Left lung (tissue), 4 donors: ENCODE measurements at regions not wholly inside any gene's neighbourhood (a gene's known extent, or its start where the extent isn't known, plus 50 kb on each side); places are given as distances from the start of the nearest gene placed in this dataset.

ENCODE experiments used
- ATAC-seq: fragments of 200-7000 bp; cut with Tn5 transposase; one replicate; pipeline ENCODE4 v1.9.1; 2020; ENCODE audit warnings: moderate library complexity
- DNase-seq, 4 donors: peaks; one replicate each; pipeline ENCODE4 v3.0.0-alpha.2; 2013 to 2020
- H3K27ac ChIP-seq, 2 donors: fragments of 200-600 bp; sonication (generic) in 1 of 2; one replicate each; pipeline versions ENCODE4 v1.5.0 to v1.8.0; 2020 to 2021
- H3K27me3 ChIP-seq, 2 donors: fragments of 200-600 bp; sonication (generic) in 1 of 2; one replicate each; pipeline versions ENCODE4 v1.5.0 to v1.8.0; 2020 to 2021
- H3K36me3 ChIP-seq, 2 donors: fragments of 200-600 bp; sonication (generic) in 1 of 2; one replicate each; pipeline versions ENCODE4 v1.5.0 to v1.8.0; 2020 to 2021
- H3K4me1 ChIP-seq, 2 donors: fragments of 200-600 bp; one replicate each; pipeline ENCODE4 v1.8.0; 2021
- H3K4me3 ChIP-seq, 2 donors: fragments of 200-600 bp; sonication (generic) in 1 of 2; one replicate each; pipeline versions ENCODE4 v1.5.0 to v1.8.0; 2020 to 2021; ENCODE audit warnings: mild to moderate bottlenecking in 1 of 2
- H3K9me3 ChIP-seq, 2 donors: fragments of 200-600 bp; sonication (generic) in 1 of 2; one replicate each; pipeline versions ENCODE4 v1.5.0 to v1.8.0; 2020 to 2021
- CTCF ChIP-seq, 2 donors: fragments of 200-600 bp; sonication (generic) in 1 of 2; IDR thresholded peaks; one replicate each; pipeline versions ENCODE4 v1.5.0 to v1.8.0; 2021; ENCODE audit warnings: antibody characterized with exemption in 2 of 2
- intact Hi-C, 2 donors: fragments of 100-400 bp; cut with DNase I; formaldehyde crosslinking; loops; one replicate each; pipeline versions ENCODE4 v1.11.2 to v1.14.2; 2022
- donor health status: DM: no; HTN: yes; CAD: no.
- donor health status: DM: no; HTN: no; CAD: no.

- H3K27ac ChIP-seq: no peak overlapping the region
- no peaks in the 10 kb centered on the region for H3K36me3 ChIP-seq
- TF ChIP-seq CTCF (IDR thresholded peaks at IDR 0.05): peak; percentile 87 to 91
- peak; percentile 94 for ATAC-seq
- intact Hi-C loops: loop anchor here in 1 of 2 donors (10.0 kb wide), 1 partner anchor 108 kb away; no protein-coding TSS in a partner anchor
- no peaks in the 10 kb centered on the region for H3K9me3 ChIP-seq
- H3K27me3 ChIP-seq: peaks cover 3 to 32% of the 10 kb centered on the region in 2 donors
- DNase-seq: peak in 2 of 4 donors; percentile 62 to 68
- H3K4me1 ChIP-seq: no peaks in the 10 kb centered on the region
- no peak overlapping the region for H3K4me3 ChIP-seq
Measured at GRCh38 chr20:4607287-4607713, 79.0 kb upstream of the PRNP start.

DNA sequence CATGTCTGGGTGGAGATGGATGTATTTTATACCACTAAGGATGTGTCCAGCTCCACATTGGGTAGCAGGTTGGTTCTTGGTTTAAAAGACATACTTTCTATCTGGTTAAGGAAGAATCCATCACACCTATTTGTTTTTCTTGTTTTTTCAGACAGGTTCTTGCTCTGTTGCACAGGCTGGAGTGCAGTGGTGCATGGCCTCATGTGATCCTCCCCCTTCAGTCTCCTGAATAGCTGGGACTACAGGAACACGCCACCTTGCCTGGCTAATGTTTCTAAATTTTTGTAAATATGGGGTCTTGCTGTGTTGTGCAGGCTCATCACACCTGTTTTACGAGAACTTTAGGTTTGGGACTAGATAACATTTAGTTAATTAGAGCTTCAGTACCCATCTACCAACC lies 80.2 kb upstream of the PRNP start:
- TF ChIP-seq CTCF (IDR thresholded peaks at IDR 0.05): no peak
- Histone ChIP-seq H3K4me1 (no peaks in the 10 kb centered on the region), H3K36me3 (no peaks in the 10 kb centered on the region), H3K27me3 (peaks cover 3 to 38% of the 10 kb centered on the region in 2 donors), H3K27ac (no peak overlapping the region), H3K4me3 (no peak overlapping the region), H3K9me3 (no peaks in the 10 kb centered on the region)
- intact Hi-C loops: loop anchor here in 1 of 2 donors (10.0 kb wide), 1 partner anchor 109 kb away; no protein-coding TSS in a partner anchor
- no peak for DNase-seq
- no peak for ATAC-seq

DNA sequence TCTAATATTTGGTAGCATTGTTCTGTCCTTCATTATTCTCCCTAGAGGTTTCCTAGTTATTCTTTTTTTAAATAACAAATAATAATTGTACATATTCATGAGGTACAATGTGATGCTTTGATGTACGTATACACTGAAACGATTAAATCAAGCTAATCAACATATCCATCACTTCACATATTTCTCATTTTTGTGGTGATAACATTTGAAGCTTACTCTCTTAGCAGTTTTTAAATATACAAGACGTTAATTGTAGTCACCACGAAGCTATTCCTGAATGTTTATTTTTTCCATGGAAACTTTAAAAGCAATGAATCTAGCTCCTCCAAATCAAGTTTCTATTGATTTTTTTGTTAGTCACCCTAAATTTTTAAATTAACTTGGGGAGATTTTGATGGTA lies 81.1 kb upstream of the PRNP start:
- no peak for DNase-seq
- H3K27me3 ChIP-seq: peaks cover 3 to 47% of the 10 kb centered on the region in 2 donors
- no peak overlapping the region for H3K4me3 ChIP-seq
- ATAC-seq: no peak
- intact Hi-C loops: loop anchor here in 1 of 2 donors (10.0 kb wide), 1 partner anchor 110 kb away; no protein-coding TSS in a partner anchor
- no peak overlapping the region for H3K27ac ChIP-seq
- no peaks in the 10 kb centered on the region for H3K4me1 ChIP-seq
- no peaks in the 10 kb centered on the region for H3K9me3 ChIP-seq
- TF ChIP-seq CTCF (IDR thresholded peaks at IDR 0.05): no peak
- no peaks in the 10 kb centered on the region for H3K36me3 ChIP-seq

DNA sequence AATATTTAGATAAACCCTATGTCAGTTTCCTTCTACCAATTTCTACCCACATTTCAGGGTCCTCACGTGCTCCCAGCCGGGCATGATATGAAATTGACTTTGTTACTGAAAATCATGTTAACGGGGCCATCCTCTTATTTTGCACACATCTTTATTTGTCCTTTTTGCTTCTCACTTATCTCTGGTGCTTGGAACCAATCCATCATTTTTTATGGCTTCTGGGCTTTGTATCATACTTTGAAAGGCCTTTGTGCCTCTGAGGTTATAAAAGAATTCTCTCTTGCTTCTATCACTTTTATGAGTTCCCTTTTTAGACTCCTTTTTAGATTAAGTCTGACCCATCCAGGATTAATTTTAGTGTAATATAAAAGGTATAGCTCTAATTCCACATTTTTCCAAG lies 81.7 kb upstream of the PRNP start:
- Histone ChIP-seq H3K4me3 (no peak overlapping the region), H3K9me3 (no peaks in the 10 kb centered on the region), H3K27ac (no peak overlapping the region), H3K4me1 (no peaks in the 10 kb centered on the region), H3K27me3 (peaks cover 3 to 49% of the 10 kb centered on the region in 2 donors), H3K36me3 (no peaks in the 10 kb centered on the region)
- ATAC-seq: no peak
- no peak for TF ChIP-seq CTCF (IDR thresholded peaks at IDR 0.05)
- intact Hi-C loops: loop anchor here in 1 of 2 donors (10.0 kb wide), 1 partner anchor 110 kb away; no protein-coding TSS in a partner anchor
- DNase-seq: no peak

DNA sequence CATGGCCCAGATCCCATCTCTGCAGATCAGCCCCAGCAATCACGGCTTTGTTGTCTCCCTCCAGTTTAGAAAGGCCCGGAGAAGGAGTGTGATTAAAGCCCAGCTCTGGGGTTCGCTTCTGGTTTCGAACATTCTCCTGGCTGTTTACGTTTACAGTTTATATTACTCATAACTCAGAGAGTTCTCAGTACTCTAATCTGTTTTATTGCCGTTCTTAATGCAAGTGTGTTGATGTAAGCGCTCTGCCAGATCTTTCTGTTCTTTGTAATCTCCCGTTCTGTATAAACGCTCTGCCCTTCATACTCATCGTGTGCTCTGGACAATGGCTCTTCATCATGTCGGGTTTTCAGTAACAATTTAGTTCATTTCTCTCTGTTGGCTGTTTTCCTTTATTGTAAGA lies 82.5 kb upstream of the PRNP start:
- no peak for ATAC-seq
- intact Hi-C loops: loop anchor here in 1 of 2 donors (10.0 kb wide), 1 partner anchor 111 kb away; no protein-coding TSS in a partner anchor
- H3K27ac ChIP-seq: no peak overlapping the region
- no peaks in the 10 kb centered on the region for H3K36me3 ChIP-seq
- H3K4me1 ChIP-seq: no peaks in the 10 kb centered on the region
- no peaks in the 10 kb centered on the region for H3K9me3 ChIP-seq
- no peak for TF ChIP-seq CTCF (IDR thresholded peaks at IDR 0.05)
- no peak overlapping the region for H3K4me3 ChIP-seq
- peaks cover 3 to 49% of the 10 kb centered on the region in 2 donors for H3K27me3 ChIP-seq
- no peak for DNase-seq
